Smooth muscle cell (in vitro differentiated cells): ENCODE measurements at regions not wholly inside any gene's neighbourhood (a gene's known extent, or its start where the extent isn't known, plus 50 kb on each side); places are given as distances from the start of the nearest gene placed in this dataset.
"Not testable (repeated sequence)": the region's sequence is repeated elsewhere in the genome, so short reads cannot be mapped to it uniquely, and the experiment has no call there.

Source experiments
- DNase-seq: peaks from one replicate; lab custom pipeline; 2025; ENCODE audit not compliant: unreplicated experiment; lab: John Stamatoyannopoulos, UW
- H2AFZ ChIP-seq: fragments of 200-600 bp; sonication (generic); 2 replicates; pipeline ENCODE4 v1.6.0; 2016; ENCODE audit warnings: antibody characterized with exemption, low read depth, mild to moderate bottlenecking
- H3F3A ChIP-seq: fragments of 200-600 bp; sonication (generic); 2 replicates; pipeline ENCODE4 v1.6.0; 2017; ENCODE audit warnings: antibody characterized with exemption, low read depth
- H3K27ac ChIP-seq: fragments of 200-600 bp; sonication (generic); 2 replicates; pipeline ENCODE4 v1.5.1; 2016; ENCODE audit warnings: low read depth, mild to moderate bottlenecking
- H3K27me3 ChIP-seq: fragments of 200-600 bp; sonication (generic); 2 replicates; pipeline ENCODE4 v1.6.1; 2016; ENCODE audit warnings: low read depth, mild to moderate bottlenecking
- H3K36me3 ChIP-seq: fragments of 200-600 bp; sonication (generic); 2 replicates; pipeline ENCODE4 v1.5.1; 2016; ENCODE audit warnings: low read depth
- H3K4me1 ChIP-seq: fragments of 200-600 bp; sonication (generic); 2 replicates; pipeline ENCODE4 v1.5.1; 2016; ENCODE audit warnings: low read depth
- H3K4me2 ChIP-seq: fragments of 200-600 bp; sonication (generic); 2 replicates; pipeline ENCODE4 v1.6.0; 2016; ENCODE audit warnings: mild to moderate bottlenecking
- H3K4me3 ChIP-seq: fragments of 200-600 bp; sonication (generic); 2 replicates; pipeline ENCODE4 v1.5.1; 2016; ENCODE audit warnings: mild to moderate bottlenecking
- H3K79me2 ChIP-seq: fragments of 200-600 bp; sonication (generic); 2 replicates; pipeline ENCODE4 v1.6.0; 2016; ENCODE audit warnings: low read depth, mild to moderate bottlenecking
- H3K9ac ChIP-seq: fragments of 200-600 bp; sonication (generic); 2 replicates; pipeline ENCODE4 v1.6.0; 2016; ENCODE audit warnings: low read depth
- H3K9me3 ChIP-seq: fragments of 200-600 bp; sonication (generic); replicated peaks from 2 replicates; pipeline ENCODE4 v1.5.1; 2016; ENCODE audit warnings: low read depth
- H4K20me1 ChIP-seq: fragments of 200-600 bp; sonication (generic); 2 replicates; pipeline ENCODE4 v1.6.0; 2016; ENCODE audit warnings: low read depth
- CTCF ChIP-seq: fragments of 200-600 bp; sonication (generic); IDR thresholded peaks from 2 replicates; pipeline ENCODE4 v1.5.1; 2017; ENCODE audit warnings: borderline replicate concordance, mild to moderate bottlenecking, antibody characterized with exemption; ENCODE audit not compliant: insufficient read depth, poor library complexity, severe bottlenecking
- WGBS: methylation state at CpG from one replicate; pipeline ENCODE4 v1.1.7; 2016; ENCODE audit warnings: low lambda C conversion rate; 5-methylcytosine and 5-hydroxymethylcytosine counted together

GRCh38 chr6:19722999-19723398 is 114.2 kb upstream of the ID4 start:
- peaks cover 14% of the 10 kb centered on the region for H3K4me1 ChIP-seq
- TF ChIP-seq CTCF, result no peak
- no peaks in the 10 kb centered on the region for H3K36me3 ChIP-seq
- no peaks in the 10 kb centered on the region for H3F3A ChIP-seq
- no peaks in the 10 kb centered on the region for H3K27me3 ChIP-seq
- H3K79me2 ChIP-seq, result no peaks in the 10 kb centered on the region
- DNase-seq, result no peak
- WGBS, result 63% methylated on average over 6 of the region's 6 CpGs
- no peaks in the 10 kb centered on the region for H3K9me3 ChIP-seq
- no peaks in the 10 kb centered on the region for H4K20me1 ChIP-seq
- no peak overlapping the region for H3K9ac ChIP-seq
- no peak overlapping the region for H3K4me3 ChIP-seq
- H3K4me2 ChIP-seq, result no peak overlapping the region
- no peak overlapping the region for H2AFZ ChIP-seq
- peak overlapping the region; percentile 59 for H3K27ac ChIP-seq

DNA sequence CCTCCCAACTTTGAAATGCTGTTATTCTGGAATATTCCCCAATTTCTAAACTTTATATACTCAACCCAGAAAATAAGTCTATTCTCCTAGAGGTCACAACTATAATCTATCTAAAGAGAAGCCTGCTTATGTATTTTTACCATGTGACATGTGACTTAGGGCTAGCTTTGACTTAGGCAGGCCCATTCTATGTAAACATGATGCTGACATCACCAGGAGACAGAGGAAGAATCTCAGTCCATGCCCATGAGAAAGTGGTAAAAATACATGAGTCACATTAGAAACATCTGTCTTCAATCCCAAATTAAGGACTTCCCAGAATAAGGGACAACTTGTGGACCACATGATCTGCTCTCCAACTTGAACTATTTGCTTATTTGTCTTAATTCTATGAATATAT is 113.6 kb upstream of the ID4 start:
- Histone ChIP-seq H3K4me2 (peak overlapping the region; percentile 45), H3K9ac (no peak overlapping the region), H3F3A (no peaks in the 10 kb centered on the region), H3K4me3 (no peak overlapping the region), H3K9me3 (no peaks in the 10 kb centered on the region), H3K27me3 (no peaks in the 10 kb centered on the region), H3K79me2 (no peaks in the 10 kb centered on the region), H2AFZ (no peak overlapping the region), H3K36me3 (no peaks in the 10 kb centered on the region), H3K4me1 (peaks cover 14% of the 10 kb centered on the region), H3K27ac (peak overlapping the region; percentile 79), H4K20me1 (no peaks in the 10 kb centered on the region)
- no peak for TF ChIP-seq CTCF
- no peak for DNase-seq

DNA sequence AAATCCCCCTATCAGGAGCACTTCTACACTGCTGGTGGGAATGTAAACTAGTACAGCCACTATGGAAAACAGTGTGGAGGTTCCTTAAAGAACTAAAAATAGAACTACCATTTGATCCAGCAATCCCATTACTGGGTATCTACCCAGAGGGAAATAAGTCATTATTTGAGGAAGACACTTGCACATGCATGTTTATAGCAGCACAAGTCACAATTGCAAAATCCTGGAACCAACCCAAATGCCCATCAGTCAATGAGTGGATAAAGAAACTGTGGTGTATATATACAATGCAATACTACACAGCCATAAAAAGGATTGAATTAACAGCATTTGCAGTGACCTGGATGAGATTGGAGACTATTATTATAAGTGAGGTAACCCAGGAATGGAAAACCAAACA is 111.7 kb upstream of the ID4 start:
- not testable (repeated sequence) for H3K9ac ChIP-seq, H3K79me2 ChIP-seq, H3K4me1 ChIP-seq, H3K4me3 ChIP-seq, H3K9me3 ChIP-seq, H3K27me3 ChIP-seq, DNase-seq, H3F3A ChIP-seq, H3K27ac ChIP-seq, H4K20me1 ChIP-seq, H2AFZ ChIP-seq, H3K4me2 ChIP-seq, H3K36me3 ChIP-seq

DNA sequence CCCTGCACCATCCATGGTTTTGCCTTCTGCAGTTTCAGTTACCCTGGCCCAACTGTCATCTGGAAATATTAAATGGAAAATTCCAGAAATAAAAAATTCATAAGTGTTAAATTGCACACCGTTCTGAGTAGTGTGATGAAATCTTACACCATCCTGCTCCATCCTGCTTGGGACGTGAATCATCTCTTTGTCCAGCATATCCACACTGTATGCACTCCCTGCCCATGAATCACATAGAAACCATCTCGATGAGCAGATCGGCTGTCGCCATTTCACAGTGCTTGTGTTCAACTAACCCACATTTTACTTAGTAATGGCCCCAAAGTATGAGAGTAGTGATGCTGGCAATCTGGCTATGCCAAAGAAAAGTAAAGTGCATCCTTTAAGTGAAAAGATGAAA is 105.9 kb upstream of the ID4 start:
- no peaks in the 10 kb centered on the region for H3K9me3 ChIP-seq
- H3F3A ChIP-seq, result no peaks in the 10 kb centered on the region
- H3K27me3 ChIP-seq, result no peaks in the 10 kb centered on the region
- no peak overlapping the region for H3K4me3 ChIP-seq
- no peak overlapping the region for H3K9ac ChIP-seq
- peaks cover 8% of the 10 kb centered on the region for H3K4me1 ChIP-seq
- 65% methylated on average over 5 of the region's 5 CpGs for WGBS
- H2AFZ ChIP-seq, result no peak overlapping the region
- H4K20me1 ChIP-seq, result no peaks in the 10 kb centered on the region
- no peak overlapping the region for H3K4me2 ChIP-seq
- peak overlapping the region; percentile 9 for H3K27ac ChIP-seq
- no peaks in the 10 kb centered on the region for H3K36me3 ChIP-seq
- DNase-seq, result no peak
- no peak for TF ChIP-seq CTCF
- no peaks in the 10 kb centered on the region for H3K79me2 ChIP-seq
